Uterus (tissue), 3 donors: ENCODE measurements at regions not wholly inside any gene's neighbourhood (a gene's known extent, or its start where the extent isn't known, plus 50 kb on each side); places are given as distances from the start of the nearest gene placed in this dataset.

Source experiments
- DNase-seq, 2 donors: peaks; one replicate each; pipeline ENCODE4 v3.0.0-alpha.2; 2019 to 2020
- H3K27ac ChIP-seq, 2 donors: fragments of 200-600 bp; sonication (generic); 1 replicate in 1 of 2; 2 replicates in 1 of 2; pipeline ENCODE4 v1.5.1; 2016 to 2018
- H3K27me3 ChIP-seq, 2 donors: fragments of 200-600 bp; sonication (generic); one replicate each; pipeline ENCODE4 v1.5.1; 2018 to 2019; ENCODE audit warnings: control low read depth in 1 of 2
- H3K36me3 ChIP-seq, 2 donors: fragments of 200-600 bp; sonication (generic); one replicate each; pipeline ENCODE4 v1.5.1; 2019; ENCODE audit warnings: control low read depth in 1 of 2
- H3K4me1 ChIP-seq, 2 donors: fragments of 200-600 bp; sonication (generic); one replicate each; pipeline ENCODE4 v1.5.1; 2018 to 2019; ENCODE audit warnings: control low read depth in 1 of 2
- H3K4me3 ChIP-seq, 2 donors: fragments of 200-600 bp; sonication (generic); 1 replicate in 1 of 2; 2 replicates in 1 of 2; pipeline ENCODE4 v1.5.1; 2018 to 2019; ENCODE audit warnings: mild to moderate bottlenecking in 1 of 2
- H3K9me3 ChIP-seq, 2 donors: fragments of 200-600 bp; sonication (generic); one replicate each; pipeline ENCODE4 v1.5.1; 2019; ENCODE audit warnings: control low read depth in 1 of 2
- POLR2A ChIP-seq, 2 donors: fragments of 450-650 bp; IDR thresholded peaks; one replicate each; pipeline ENCODE4 v1.6.1; 2016; ENCODE audit warnings: antibody characterized with exemption in 2 of 2, mild to moderate bottlenecking in 1 of 2, moderate library complexity in 1 of 2
- intact Hi-C: fragments of 100-400 bp; cut with DNase I; formaldehyde crosslinking; loops from one replicate; pipeline ENCODE4 v1.15.1; 2023; ENCODE audit warnings: low total_unique reads
- TF ChIP-seq, protein P1 (sequence below), 4 experiments: fragments of 200-600 bp in 2 of 4; fragments of 450-650 bp in 2 of 4; sonication (generic) in 2 of 4; IDR thresholded peaks; one replicate each; pipeline ENCODE4 v1.5.1; 2016 to 2019; ENCODE audit warnings: antibody characterized with exemption in 4 of 4, mild to moderate bottlenecking in 2 of 4, moderate library complexity in 1 of 4
- donor health status: DM: yes; HTN: yes; CAD: no.

GRCh38 chr7:12052211-12052610, 158.9 kb upstream of the TMEM106B start:
- H3K27ac ChIP-seq = no peak overlapping the region
- TF ChIP-seq, protein P1, sequence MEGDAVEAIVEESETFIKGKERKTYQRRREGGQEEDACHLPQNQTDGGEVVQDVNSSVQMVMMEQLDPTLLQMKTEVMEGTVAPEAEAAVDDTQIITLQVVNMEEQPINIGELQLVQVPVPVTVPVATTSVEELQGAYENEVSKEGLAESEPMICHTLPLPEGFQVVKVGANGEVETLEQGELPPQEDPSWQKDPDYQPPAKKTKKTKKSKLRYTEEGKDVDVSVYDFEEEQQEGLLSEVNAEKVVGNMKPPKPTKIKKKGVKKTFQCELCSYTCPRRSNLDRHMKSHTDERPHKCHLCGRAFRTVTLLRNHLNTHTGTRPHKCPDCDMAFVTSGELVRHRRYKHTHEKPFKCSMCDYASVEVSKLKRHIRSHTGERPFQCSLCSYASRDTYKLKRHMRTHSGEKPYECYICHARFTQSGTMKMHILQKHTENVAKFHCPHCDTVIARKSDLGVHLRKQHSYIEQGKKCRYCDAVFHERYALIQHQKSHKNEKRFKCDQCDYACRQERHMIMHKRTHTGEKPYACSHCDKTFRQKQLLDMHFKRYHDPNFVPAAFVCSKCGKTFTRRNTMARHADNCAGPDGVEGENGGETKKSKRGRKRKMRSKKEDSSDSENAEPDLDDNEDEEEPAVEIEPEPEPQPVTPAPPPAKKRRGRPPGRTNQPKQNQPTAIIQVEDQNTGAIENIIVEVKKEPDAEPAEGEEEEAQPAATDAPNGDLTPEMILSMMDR (IDR thresholded peaks at IDR 0.05) = no peak
- no peak for TF ChIP-seq POLR2A (IDR thresholded peaks at IDR 0.05)
- H3K9me3 ChIP-seq = no peaks in the 10 kb centered on the region
- H3K27me3 ChIP-seq = no peaks in the 10 kb centered on the region
- intact Hi-C loops = no loop called here
- DNase-seq = no peak
- no peaks in the 10 kb centered on the region for H3K4me1 ChIP-seq
- H3K4me3 ChIP-seq = no peak overlapping the region
- H3K36me3 ChIP-seq = no peaks in the 10 kb centered on the region

- Histone ChIP-seq H3K4me1 (no peaks in the 10 kb centered on the region), H3K4me3 (no peak overlapping the region), H3K9me3 (no peaks in the 10 kb centered on the region), H3K27ac (no peak overlapping the region), H3K36me3 (no peaks in the 10 kb centered on the region), H3K27me3 (no peaks in the 10 kb centered on the region)
- intact Hi-C loops = no loop called here
- TF ChIP-seq POLR2A (IDR thresholded peaks at IDR 0.05) = no peak
- TF ChIP-seq, protein P1 (IDR thresholded peaks at IDR 0.05) = no peak
- DNase-seq = no peak
These were observed 157.5 kb upstream of the TMEM106B start for GRCh38 chr7:12053561-12053960.

DNA sequence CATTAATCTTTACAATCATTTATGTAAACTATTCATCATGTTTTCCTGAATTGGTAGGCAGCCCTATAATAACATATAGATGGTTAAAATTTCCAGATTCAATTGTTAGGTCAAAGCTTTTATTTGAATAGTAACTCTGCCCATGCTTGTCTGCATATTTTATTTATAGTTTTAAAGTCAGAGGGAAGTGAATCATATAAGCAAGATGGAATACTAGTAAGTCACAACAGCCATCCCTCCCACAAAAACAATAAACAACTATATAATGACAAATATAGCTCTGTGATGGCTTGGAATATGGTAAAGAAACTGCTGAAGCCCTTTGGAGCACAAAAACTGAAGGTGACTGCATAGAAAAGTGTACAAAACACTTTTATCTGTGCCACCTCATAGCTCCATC, 156.3 kb upstream of the TMEM106B start:
- H3K4me3 ChIP-seq = no peak overlapping the region
- no peak for DNase-seq
- no peaks in the 10 kb centered on the region for H3K9me3 ChIP-seq
- no peaks in the 10 kb centered on the region for H3K36me3 ChIP-seq
- H3K4me1 ChIP-seq = no peaks in the 10 kb centered on the region
- intact Hi-C loops = no loop called here
- H3K27ac ChIP-seq = no peak overlapping the region
- TF ChIP-seq POLR2A (IDR thresholded peaks at IDR 0.05) = no peak
- TF ChIP-seq, protein P1 (IDR thresholded peaks at IDR 0.05) = no peak
- no peaks in the 10 kb centered on the region for H3K27me3 ChIP-seq

DNA sequence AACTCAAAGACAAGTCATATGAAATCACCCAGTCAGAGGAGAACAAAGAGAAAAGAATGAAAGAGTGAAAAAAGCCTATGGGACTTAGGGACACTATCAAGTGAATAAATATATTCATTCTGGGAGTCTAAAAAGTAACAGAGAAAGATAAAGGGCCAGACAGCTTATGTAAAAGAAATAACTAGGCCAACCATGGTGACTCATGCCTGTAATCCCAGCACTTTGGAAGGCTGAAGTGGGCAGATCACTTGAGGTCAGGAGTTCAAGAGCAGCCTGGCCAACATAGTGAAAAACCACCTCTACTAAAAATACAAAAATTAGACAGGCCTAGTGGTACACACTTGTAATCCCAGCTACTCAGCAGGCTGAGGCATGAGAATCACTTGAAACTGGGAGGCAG, 154.7 kb upstream of the TMEM106B start:
- intact Hi-C loops = no loop called here
- Histone ChIP-seq H3K27ac (no peak overlapping the region), H3K4me1 (no peaks in the 10 kb centered on the region), H3K4me3 (no peak overlapping the region), H3K36me3 (no peaks in the 10 kb centered on the region), H3K27me3 (no peaks in the 10 kb centered on the region), H3K9me3 (no peaks in the 10 kb centered on the region)
- no peak for DNase-seq
- no peak for TF ChIP-seq POLR2A (IDR thresholded peaks at IDR 0.05)
- TF ChIP-seq, protein P1 (IDR thresholded peaks at IDR 0.05) = no peak

DNA sequence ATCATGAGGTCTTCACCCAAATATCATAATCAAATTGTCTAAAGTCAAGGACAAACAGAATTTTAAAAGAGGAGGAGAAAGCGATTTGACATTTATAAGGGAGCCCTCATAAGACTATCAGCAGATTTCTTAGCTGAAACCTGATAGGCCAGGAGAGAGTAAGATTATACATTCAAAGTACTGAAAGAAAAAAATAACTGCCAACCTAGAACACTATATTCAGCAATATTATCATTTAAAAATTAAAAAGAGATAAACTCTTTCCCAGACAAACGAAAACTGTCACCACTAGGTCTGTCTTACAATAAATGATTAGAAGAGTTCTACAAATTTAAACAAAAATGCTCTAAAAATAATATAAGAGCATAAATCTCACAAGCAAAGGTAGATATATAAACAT, 154.1 kb upstream of the TMEM106B start:
- Histone ChIP-seq H3K27ac (no peak overlapping the region), H3K27me3 (no peaks in the 10 kb centered on the region), H3K4me1 (no peaks in the 10 kb centered on the region), H3K36me3 (no peaks in the 10 kb centered on the region), H3K4me3 (no peak overlapping the region), H3K9me3 (no peaks in the 10 kb centered on the region)
- intact Hi-C loops = no loop called here
- no peak for TF ChIP-seq POLR2A (IDR thresholded peaks at IDR 0.05)
- TF ChIP-seq, protein P1 (IDR thresholded peaks at IDR 0.05) = no peak
- no peak for DNase-seq
